ENCODE measurements at regions not wholly inside any gene's neighbourhood (a gene's known extent, or its start where the extent isn't known, plus 50 kb on each side); places are given as distances from the start of the nearest gene placed in this dataset.

- no peak for TF ChIP-seq CTCF (IDR thresholded peaks at IDR 0.05)
- TF ChIP-seq EZH2phosphoT487 (IDR thresholded peaks at IDR 0.05): no peak
Observed at GRCh38 chr3:174538151-174538550, 321.0 kb upstream of the NAALADL2 start.
